OCI-LY1 (cell line): ENCODE measurements at regions not wholly inside any gene's neighbourhood (a gene's known extent, or its start where the extent isn't known, plus 50 kb on each side); places are given as distances from the start of the nearest gene placed in this dataset.

Source experiments
- CTCF ChIP-seq: fragments of 200-600 bp; sonication (generic), shearing (Covaris generic); IDR thresholded peaks from 2 replicates; pipeline ENCODE4 v1.5.1; 2017; ENCODE audit warnings: mild to moderate bottlenecking, antibody characterized with exemption, low read length, moderate library complexity, mixed read lengths
- EZH2 ChIP-seq: fragments of 200-600 bp; sonication (generic), shearing (Covaris generic); IDR thresholded peaks from 2 replicates; pipeline ENCODE4 v1.8.0; 2017; ENCODE audit warnings: borderline replicate concordance, mixed run types, mild to moderate bottlenecking, antibody characterized with exemption, low read length, moderate library complexity, mixed read lengths

DNA sequence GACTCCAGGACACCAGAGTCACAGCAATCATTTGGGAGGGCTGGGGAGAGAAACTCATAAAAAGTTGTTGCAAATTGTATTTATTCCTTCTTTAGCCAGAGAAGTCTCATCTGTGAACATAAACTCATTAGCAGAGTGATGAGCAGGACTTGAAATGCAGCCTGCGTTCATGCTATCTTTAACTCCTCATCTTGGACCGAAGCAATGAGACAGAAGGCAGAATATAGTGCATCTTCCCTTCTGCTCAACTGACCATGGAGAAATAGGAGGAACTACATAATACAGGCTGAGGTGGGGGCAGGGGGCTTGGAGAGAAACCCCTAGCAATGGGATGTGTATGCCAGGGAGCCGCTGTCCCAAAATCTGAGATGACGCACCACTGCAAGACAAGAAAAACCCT, 121.8 kb upstream of the AJAP1 start:
- TF ChIP-seq CTCF (no peak), EZH2 (no peak)
